ENCODE measurements at regions not wholly inside any gene's neighbourhood (a gene's known extent, or its start where the extent isn't known, plus 50 kb on each side); places are given as distances from the start of the nearest gene placed in this dataset.

GRCh38 chr3:153099131-153099530, 62.9 kb upstream of the RAP2B start:
- DNase-seq (ENCODE audit: extremely low spot score, insufficient read length, low read depth), result no peak
- FAIRE-seq, result no peak

GRCh38 chr3:153103406-153103945, 58.5 kb upstream of the RAP2B start:
- DNase-seq (ENCODE audit: extremely low spot score, insufficient read length, low read depth), result no peak

GRCh38 chr3:153110041-153110440, 52.0 kb upstream of the RAP2B start:
- DNase-seq (ENCODE audit: extremely low spot score, insufficient read length, low read depth), result no peak
- FAIRE-seq, result no peak

More at GRCh38 chr3:153103406-153103945, 58.5 kb upstream of the RAP2B start:
- FAIRE-seq, result no peak

- FAIRE-seq (no peak), DNase-seq (ENCODE audit: extremely low spot score, insufficient read length, low read depth) (no peak)
These were observed 51.0 kb upstream of the RAP2B start for GRCh38 chr3:153111016-153111415.

All from GM18507 (cell line).